LNCaP clone FGC (cell line): ENCODE measurements at regions not wholly inside any gene's neighbourhood (a gene's known extent, or its start where the extent isn't known, plus 50 kb on each side); places are given as distances from the start of the nearest gene placed in this dataset.
A peak's percentile ranks its signal among the peaks of the same experiment; 100 is the strongest.

ENCODE experiments used
- DNase-seq: peaks from one replicate; pipeline ENCODE4 v3.0.0-alpha.2; 2011; ENCODE audit warnings: low read depth
- H3K4me3 ChIP-seq: 2 replicates; pipeline ENCODE4 v1.5.1; 2011; ENCODE audit warnings: mild to moderate bottlenecking, low read depth, low read length, control low read depth
- CTCF ChIP-seq: IDR thresholded peaks from 2 replicates; pipeline ENCODE4 v1.5.1; 2012; ENCODE audit warnings: mild to moderate bottlenecking; ENCODE audit not compliant: control insufficient read depth, insufficient read depth; ENCODE audit errors: extremely low read depth

GRCh38 chr18:5630900-5631413, 87.2 kb upstream of the EPB41L3 start:
- H3K4me3 ChIP-seq, result no peak overlapping the region
- no peak for DNase-seq
- TF ChIP-seq CTCF, result no peak

- no peak overlapping the region for H3K4me3 ChIP-seq
These were observed 86.5 kb upstream of the EPB41L3 start for GRCh38 chr18:5630057-5630899.

GRCh38 chr18:5628512-5629255, 84.9 kb upstream of the EPB41L3 start:
- TF ChIP-seq CTCF, result no peak
- H3K4me3 ChIP-seq, result no peak overlapping the region
- DNase-seq, result no peak

More at GRCh38 chr18:5630057-5630899, 86.5 kb upstream of the EPB41L3 start:
- TF ChIP-seq CTCF, result no peak
- peak; percentile 1 for DNase-seq

- DNase-seq, result no peak
- no peak overlapping the region for H3K4me3 ChIP-seq
- no peak for TF ChIP-seq CTCF
These were observed 84.1 kb upstream of the EPB41L3 start for GRCh38 chr18:5627776-5628511.

- no peak for TF ChIP-seq CTCF
- no peak for DNase-seq
- H3K4me3 ChIP-seq, result no peak overlapping the region
These were observed 82.5 kb upstream of the EPB41L3 start for GRCh38 chr18:5626130-5626880.

- H3K4me3 ChIP-seq, result no peak overlapping the region
- DNase-seq, result no peak
- TF ChIP-seq CTCF, result no peak
These were observed 81.3 kb upstream of the EPB41L3 start for GRCh38 chr18:5625076-5625475.
